Neural crest cell (in vitro differentiated cells): ENCODE measurements at regions not wholly inside any gene's neighbourhood (a gene's known extent, or its start where the extent isn't known, plus 50 kb on each side); places are given as distances from the start of the nearest gene placed in this dataset.

Experiments used
- DNase-seq: peaks from one replicate; pipeline ENCODE4 v3.0.0; 2021; ENCODE audit warnings: low read depth, mixed read lengths, low spot score
- H3K27ac Mint-ChIP-seq: one replicate; pipeline ENCODE4 v1.8.0; 2021; ENCODE audit warnings: mild to moderate bottlenecking, mixed read lengths; ENCODE audit not compliant: unreplicated experiment
- H3K27me3 Mint-ChIP-seq: 2 replicates; pipeline ENCODE4 v1.8.0; 2021; ENCODE audit warnings: low read depth, mild to moderate bottlenecking, mixed read lengths
- H3K36me3 Mint-ChIP-seq: 2 replicates; pipeline ENCODE4 v1.8.0; 2021; ENCODE audit warnings: low read depth, mild to moderate bottlenecking, mixed read lengths
- H3K4me1 Mint-ChIP-seq: 2 replicates; pipeline ENCODE4 v1.8.0; 2021; ENCODE audit warnings: mixed read lengths
- H3K4me3 Mint-ChIP-seq: one replicate; pipeline ENCODE4 v1.8.0; 2021; ENCODE audit warnings: mild to moderate bottlenecking, mixed read lengths
- H3K9me3 Mint-ChIP-seq: 2 replicates; pipeline ENCODE4 v1.8.0; 2021; ENCODE audit warnings: mixed read lengths
- TF ChIP-seq, protein P1 (sequence below): fragments of 200-600 bp; sonication (generic); conservative IDR thresholded peaks from 2 replicates; pipeline ENCODE4 v1.5.0; 2021; ENCODE audit warnings: antibody characterized with exemption, mild to moderate bottlenecking

DNA sequence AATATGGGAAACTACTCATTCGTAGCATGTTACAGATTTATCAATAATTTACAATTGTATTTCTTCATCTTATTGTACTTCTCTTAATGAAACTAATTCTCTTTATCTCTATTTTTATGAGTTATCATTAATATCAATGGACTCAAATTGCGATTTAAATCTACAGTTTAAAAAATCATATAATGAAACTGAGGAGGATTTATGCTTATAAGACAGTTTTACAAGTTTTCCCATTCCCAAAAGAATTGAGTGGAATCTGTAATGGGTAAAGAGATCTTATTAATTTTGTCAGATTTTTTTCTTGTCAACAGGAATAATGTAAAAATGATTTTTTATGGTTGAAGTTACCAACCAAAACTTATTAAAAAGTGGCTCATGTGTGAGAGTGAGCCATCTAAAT lies 468.0 kb downstream of the METTL4 start:
- H3K4me3 Mint-ChIP-seq = no peak overlapping the region
- TF ChIP-seq, protein P1, sequence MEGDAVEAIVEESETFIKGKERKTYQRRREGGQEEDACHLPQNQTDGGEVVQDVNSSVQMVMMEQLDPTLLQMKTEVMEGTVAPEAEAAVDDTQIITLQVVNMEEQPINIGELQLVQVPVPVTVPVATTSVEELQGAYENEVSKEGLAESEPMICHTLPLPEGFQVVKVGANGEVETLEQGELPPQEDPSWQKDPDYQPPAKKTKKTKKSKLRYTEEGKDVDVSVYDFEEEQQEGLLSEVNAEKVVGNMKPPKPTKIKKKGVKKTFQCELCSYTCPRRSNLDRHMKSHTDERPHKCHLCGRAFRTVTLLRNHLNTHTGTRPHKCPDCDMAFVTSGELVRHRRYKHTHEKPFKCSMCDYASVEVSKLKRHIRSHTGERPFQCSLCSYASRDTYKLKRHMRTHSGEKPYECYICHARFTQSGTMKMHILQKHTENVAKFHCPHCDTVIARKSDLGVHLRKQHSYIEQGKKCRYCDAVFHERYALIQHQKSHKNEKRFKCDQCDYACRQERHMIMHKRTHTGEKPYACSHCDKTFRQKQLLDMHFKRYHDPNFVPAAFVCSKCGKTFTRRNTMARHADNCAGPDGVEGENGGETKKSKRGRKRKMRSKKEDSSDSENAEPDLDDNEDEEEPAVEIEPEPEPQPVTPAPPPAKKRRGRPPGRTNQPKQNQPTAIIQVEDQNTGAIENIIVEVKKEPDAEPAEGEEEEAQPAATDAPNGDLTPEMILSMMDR = no peak
- peaks cover 10% of the 10 kb centered on the region for H3K9me3 Mint-ChIP-seq
- no peak for DNase-seq
- H3K4me1 Mint-ChIP-seq = no peaks in the 10 kb centered on the region
- H3K27me3 Mint-ChIP-seq = no peaks in the 10 kb centered on the region
- H3K36me3 Mint-ChIP-seq = no peaks in the 10 kb centered on the region
- H3K27ac Mint-ChIP-seq = no peak overlapping the region

DNA sequence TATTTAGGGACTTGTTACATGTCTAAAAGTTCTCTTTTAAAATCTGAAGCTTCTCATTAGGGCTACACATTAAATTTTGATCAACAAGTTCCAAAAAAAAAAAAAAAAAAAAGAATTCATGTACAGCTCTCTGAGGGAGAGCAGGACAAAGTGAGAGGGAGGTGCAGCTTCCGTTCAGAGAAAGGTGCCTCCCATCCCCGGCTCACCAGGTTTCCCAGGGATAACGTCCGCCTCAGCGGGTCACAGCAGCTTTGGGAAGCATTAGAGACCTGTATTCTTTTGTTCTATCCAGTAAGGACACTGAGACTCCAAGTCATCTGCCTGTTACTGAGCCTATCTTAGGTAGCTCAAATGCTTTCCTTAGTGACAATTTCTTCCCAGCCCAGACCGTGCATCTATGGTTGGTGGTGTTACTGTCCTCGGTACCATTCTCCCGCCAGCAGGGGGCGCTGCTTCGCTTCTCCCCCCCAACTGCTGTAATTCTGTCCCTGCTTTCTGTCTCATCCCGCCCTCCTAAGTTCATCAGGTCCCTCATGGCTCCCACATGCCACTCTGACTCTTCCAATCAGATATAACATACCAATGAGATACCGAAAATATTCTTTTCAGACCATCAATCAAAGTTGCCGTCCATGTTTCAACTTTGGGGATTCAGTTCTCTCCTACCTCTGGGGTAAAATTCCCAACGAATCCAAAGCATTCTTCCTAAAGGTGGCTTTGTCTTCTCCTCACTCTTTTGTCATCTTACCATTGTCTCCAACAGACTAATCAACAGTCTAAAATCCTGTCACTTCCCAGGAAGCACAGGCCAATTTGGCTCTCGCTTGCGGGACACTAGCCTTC lies 466.5 kb downstream of the METTL4 start:
- H3K4me1 Mint-ChIP-seq = no peaks in the 10 kb centered on the region
- H3K27me3 Mint-ChIP-seq = no peaks in the 10 kb centered on the region
- no peak overlapping the region for H3K27ac Mint-ChIP-seq
- TF ChIP-seq, protein P1 = peak; percentile 82
- H3K4me3 Mint-ChIP-seq = no peak overlapping the region
- peaks cover 7% of the 10 kb centered on the region for H3K9me3 Mint-ChIP-seq
- peak; percentile 37 for DNase-seq
- H3K36me3 Mint-ChIP-seq = no peaks in the 10 kb centered on the region

DNA sequence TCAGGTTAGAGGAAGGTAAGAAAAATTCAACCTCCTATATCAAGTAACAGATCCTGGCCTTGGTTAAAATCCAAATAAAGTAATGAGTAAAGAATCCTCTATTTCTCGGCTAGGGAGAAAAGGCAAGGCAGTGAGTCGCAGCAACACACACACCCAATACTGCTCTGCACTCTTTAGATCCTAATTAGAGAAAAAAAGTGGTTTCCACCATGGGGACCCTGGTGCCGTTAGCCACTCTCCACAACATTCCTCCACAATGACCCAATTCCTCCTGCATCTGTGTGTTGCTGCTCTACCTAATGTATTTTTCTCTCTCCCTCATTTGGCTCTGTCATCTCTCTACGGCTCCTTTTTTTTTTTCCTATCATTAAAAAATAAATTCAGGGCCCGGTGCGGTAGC lies 462.7 kb downstream of the METTL4 start:
- H3K27ac Mint-ChIP-seq = no peak overlapping the region
- H3K4me3 Mint-ChIP-seq = no peak overlapping the region
- no peak for DNase-seq
- TF ChIP-seq, protein P1 = no peak
- H3K4me1 Mint-ChIP-seq = no peaks in the 10 kb centered on the region
- no peaks in the 10 kb centered on the region for H3K36me3 Mint-ChIP-seq
- H3K9me3 Mint-ChIP-seq = peaks cover 4% of the 10 kb centered on the region
- H3K27me3 Mint-ChIP-seq = peaks cover 3% of the 10 kb centered on the region

DNA sequence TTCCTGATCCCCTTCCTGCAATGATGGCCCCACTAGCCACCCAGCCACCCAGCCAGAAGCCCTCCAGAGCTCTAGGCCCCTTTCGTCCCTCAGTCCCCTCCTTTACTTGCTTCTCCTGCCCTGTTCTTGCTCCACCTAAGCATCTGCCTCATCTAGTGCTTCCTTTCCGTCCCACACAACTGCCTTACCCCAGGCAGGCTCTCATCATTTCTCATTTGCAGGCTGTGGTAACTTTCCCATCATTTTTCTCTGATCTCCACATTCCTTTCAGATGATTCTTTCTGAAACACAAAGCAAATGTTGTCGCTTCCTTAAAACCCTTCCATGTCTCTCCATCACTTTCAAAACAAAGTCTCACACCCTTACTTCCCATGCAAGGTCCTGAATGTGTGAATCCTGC lies 459.8 kb downstream of the METTL4 start:
- Mint-ChIP-seq H3K4me1 (no peaks in the 10 kb centered on the region), H3K27me3 (peaks cover 3% of the 10 kb centered on the region), H3K4me3 (no peak overlapping the region), H3K36me3 (no peaks in the 10 kb centered on the region), H3K27ac (no peak overlapping the region), H3K9me3 (no peaks in the 10 kb centered on the region)
- TF ChIP-seq, protein P1 = no peak
- no peak for DNase-seq

DNA sequence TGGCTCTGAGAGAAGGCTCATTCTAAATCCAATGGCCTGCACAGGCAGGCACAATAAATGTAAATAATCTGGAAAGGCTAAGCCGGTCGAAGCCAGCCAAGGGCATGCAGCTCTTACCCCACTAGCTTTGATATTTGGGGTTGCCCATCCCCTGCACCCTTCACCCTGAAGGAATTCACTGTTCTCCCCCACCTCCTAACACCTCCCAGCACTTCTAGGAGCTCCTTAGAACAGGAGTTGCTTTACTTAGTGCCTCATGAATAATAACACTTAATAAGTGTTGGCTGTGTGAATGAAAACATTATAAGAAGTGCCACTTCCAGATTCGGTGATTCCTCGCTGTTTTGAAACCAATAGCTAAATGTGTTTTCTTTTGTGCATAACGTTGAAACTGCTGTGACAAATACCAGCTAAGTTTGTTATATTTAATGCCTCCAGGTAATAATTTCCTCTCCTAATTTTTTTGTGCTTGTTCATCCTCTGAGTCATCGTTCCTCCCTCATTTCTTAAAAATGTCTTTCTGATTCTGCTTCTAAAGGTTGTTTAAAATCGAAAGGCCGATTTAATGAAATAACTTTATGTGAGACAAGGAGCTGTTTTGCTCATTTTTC lies 458.8 kb downstream of the METTL4 start:
- TF ChIP-seq, protein P1 = no peak
- Mint-ChIP-seq H3K36me3 (no peaks in the 10 kb centered on the region), H3K9me3 (no peaks in the 10 kb centered on the region), H3K27ac (no peak overlapping the region), H3K4me1 (no peaks in the 10 kb centered on the region), H3K27me3 (peaks cover 3% of the 10 kb centered on the region), H3K4me3 (no peak overlapping the region)
- DNase-seq = no peak
